Nephron progenitor cell (in vitro differentiated cells): ENCODE measurements at regions not wholly inside any gene's neighbourhood (a gene's known extent, or its start where the extent isn't known, plus 50 kb on each side); places are given as distances from the start of the nearest gene placed in this dataset.

ENCODE experiments used
- DNase-seq: peaks from one replicate; pipeline ENCODE4 v3.0.0; 2021
- H3K27ac Mint-ChIP-seq: 2 replicates; pipeline ENCODE4 v1.8.0; 2021; ENCODE audit warnings: mild to moderate bottlenecking, moderate library complexity, mixed read lengths
- H3K27me3 Mint-ChIP-seq: 2 replicates; pipeline ENCODE4 v1.8.0; 2021; ENCODE audit warnings: mild to moderate bottlenecking, low read depth, mixed read lengths; ENCODE audit not compliant: poor library complexity
- H3K36me3 Mint-ChIP-seq: 2 replicates; pipeline ENCODE4 v1.8.0; 2021; ENCODE audit warnings: low read depth, mixed read lengths
- H3K4me1 Mint-ChIP-seq: 2 replicates; pipeline ENCODE4 v1.8.0; 2021; ENCODE audit warnings: mixed read lengths
- H3K4me3 Mint-ChIP-seq: 2 replicates; pipeline ENCODE4 v1.8.0; 2021; ENCODE audit warnings: mild to moderate bottlenecking, moderate library complexity, mixed read lengths
- H3K9me3 Mint-ChIP-seq: 2 replicates; pipeline ENCODE4 v1.8.0; 2021; ENCODE audit warnings: mild to moderate bottlenecking, moderate library complexity, mixed read lengths
- CTCF ChIP-seq: fragments of 200-600 bp; sonication (generic); IDR thresholded peaks from 2 replicates; pipeline ENCODE4 v1.5.0; 2021; ENCODE audit warnings: antibody characterized with exemption

- Mint-ChIP-seq H3K27ac (no peak overlapping the region), H3K4me1 (peaks cover 60% of the 10 kb centered on the region), H3K27me3 (peaks cover 10% of the 10 kb centered on the region), H3K9me3 (no peaks in the 10 kb centered on the region), H3K36me3 (no peaks in the 10 kb centered on the region), H3K4me3 (no peak overlapping the region)
- no peak for DNase-seq
- TF ChIP-seq CTCF, result no peak
These were observed 105.7 kb upstream of the CASZ1 start for GRCh38 chr1:10901891-10902805.

- Mint-ChIP-seq H3K36me3 (no peaks in the 10 kb centered on the region), H3K9me3 (no peaks in the 10 kb centered on the region), H3K27ac (no peak overlapping the region), H3K4me1 (peaks cover 57% of the 10 kb centered on the region), H3K27me3 (peaks cover 10% of the 10 kb centered on the region), H3K4me3 (no peak overlapping the region)
- TF ChIP-seq CTCF, result no peak
- no peak for DNase-seq
These were observed 107.0 kb upstream of the CASZ1 start for GRCh38 chr1:10903421-10903820.

GRCh38 chr1:10903821-10904220, 107.4 kb upstream of the CASZ1 start:
- H3K27ac Mint-ChIP-seq, result no peak overlapping the region
- no peak overlapping the region for H3K4me3 Mint-ChIP-seq
- no peak for DNase-seq
- no peaks in the 10 kb centered on the region for H3K36me3 Mint-ChIP-seq
- no peaks in the 10 kb centered on the region for H3K9me3 Mint-ChIP-seq
- H3K27me3 Mint-ChIP-seq, result peaks cover 10% of the 10 kb centered on the region
- H3K4me1 Mint-ChIP-seq, result peaks cover 57% of the 10 kb centered on the region
- TF ChIP-seq CTCF, result no peak

GRCh38 chr1:10904396-10905358, 107.8 kb upstream of the TARDBP start:
- Mint-ChIP-seq H3K4me1 (peaks cover 49% of the 10 kb centered on the region), H3K36me3 (no peaks in the 10 kb centered on the region), H3K27me3 (peaks cover 3% of the 10 kb centered on the region), H3K4me3 (no peak overlapping the region), H3K27ac (no peak overlapping the region), H3K9me3 (no peaks in the 10 kb centered on the region)
- no peak for TF ChIP-seq CTCF
- DNase-seq, result no peak

GRCh38 chr1:10905841-10906655, 106.4 kb upstream of the TARDBP start:
- Mint-ChIP-seq H3K4me3 (no peak overlapping the region), H3K36me3 (no peaks in the 10 kb centered on the region), H3K27me3 (peaks cover 3% of the 10 kb centered on the region), H3K27ac (no peak overlapping the region), H3K9me3 (no peaks in the 10 kb centered on the region), H3K4me1 (peaks cover 49% of the 10 kb centered on the region)
- no peak for TF ChIP-seq CTCF
- DNase-seq, result no peak
